ENCODE measurements at regions not wholly inside any gene's neighbourhood (a gene's known extent, or its start where the extent isn't known, plus 50 kb on each side); places are given as distances from the start of the nearest gene placed in this dataset.

GRCh38 chr12:42885677-42886076, 296.1 kb upstream of the PRICKLE1 start:
- TF ChIP-seq POLR2A (IDR thresholded peaks at IDR 0.05), result no peak
- TF ChIP-seq CTCF (IDR thresholded peaks at IDR 0.05), result no peak

All from adrenal gland (tissue), 5 donors.